HL-60 (cell line): ENCODE measurements at regions not wholly inside any gene's neighbourhood (a gene's known extent, or its start where the extent isn't known, plus 50 kb on each side); places are given as distances from the start of the nearest gene placed in this dataset.

Experiments
- CTCF ChIP-seq: IDR thresholded peaks from one replicate; pipeline ENCODE4 v1.5.1; 2011; ENCODE audit warnings: low read length, control low read depth, inconsistent platforms; ENCODE audit not compliant: insufficient read depth
- GABPA ChIP-seq: IDR thresholded peaks from 2 replicates; pipeline ENCODE4 v1.6.1; 2012; ENCODE audit warnings: low read depth
- POLR2AphosphoS5 ChIP-seq: IDR thresholded peaks from 2 replicates; pipeline ENCODE4 v1.6.1; 2012; ENCODE audit warnings: low read depth
- TF ChIP-seq, protein P1 (sequence below): IDR thresholded peaks from 2 replicates; pipeline ENCODE4 v1.6.1; 2012; ENCODE audit warnings: low read depth; ENCODE audit not compliant: insufficient replicate concordance

DNA sequence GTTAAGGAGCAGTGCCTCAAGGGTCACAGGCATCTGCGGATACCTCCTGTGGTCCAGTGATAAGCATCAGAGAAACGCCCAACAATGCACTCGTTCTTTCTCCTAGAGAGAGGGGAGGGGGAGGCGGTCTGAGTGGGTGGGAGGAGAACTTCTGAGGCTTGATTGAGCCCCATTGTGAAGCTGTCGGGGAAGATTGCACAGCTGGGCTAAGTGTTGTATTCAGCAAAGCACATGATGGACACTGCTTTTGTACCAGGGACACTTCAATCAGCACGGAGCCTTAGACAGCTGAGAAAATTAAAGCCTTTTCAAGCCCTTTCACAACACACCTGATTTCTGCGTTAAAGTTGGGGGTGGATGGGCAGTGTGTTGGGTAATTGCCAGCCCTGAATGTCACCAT, 230.3 kb upstream of the GHITM start:
- TF ChIP-seq CTCF (no peak), GABPA (no peak), POLR2AphosphoS5 (no peak)
- TF ChIP-seq, protein P1, sequence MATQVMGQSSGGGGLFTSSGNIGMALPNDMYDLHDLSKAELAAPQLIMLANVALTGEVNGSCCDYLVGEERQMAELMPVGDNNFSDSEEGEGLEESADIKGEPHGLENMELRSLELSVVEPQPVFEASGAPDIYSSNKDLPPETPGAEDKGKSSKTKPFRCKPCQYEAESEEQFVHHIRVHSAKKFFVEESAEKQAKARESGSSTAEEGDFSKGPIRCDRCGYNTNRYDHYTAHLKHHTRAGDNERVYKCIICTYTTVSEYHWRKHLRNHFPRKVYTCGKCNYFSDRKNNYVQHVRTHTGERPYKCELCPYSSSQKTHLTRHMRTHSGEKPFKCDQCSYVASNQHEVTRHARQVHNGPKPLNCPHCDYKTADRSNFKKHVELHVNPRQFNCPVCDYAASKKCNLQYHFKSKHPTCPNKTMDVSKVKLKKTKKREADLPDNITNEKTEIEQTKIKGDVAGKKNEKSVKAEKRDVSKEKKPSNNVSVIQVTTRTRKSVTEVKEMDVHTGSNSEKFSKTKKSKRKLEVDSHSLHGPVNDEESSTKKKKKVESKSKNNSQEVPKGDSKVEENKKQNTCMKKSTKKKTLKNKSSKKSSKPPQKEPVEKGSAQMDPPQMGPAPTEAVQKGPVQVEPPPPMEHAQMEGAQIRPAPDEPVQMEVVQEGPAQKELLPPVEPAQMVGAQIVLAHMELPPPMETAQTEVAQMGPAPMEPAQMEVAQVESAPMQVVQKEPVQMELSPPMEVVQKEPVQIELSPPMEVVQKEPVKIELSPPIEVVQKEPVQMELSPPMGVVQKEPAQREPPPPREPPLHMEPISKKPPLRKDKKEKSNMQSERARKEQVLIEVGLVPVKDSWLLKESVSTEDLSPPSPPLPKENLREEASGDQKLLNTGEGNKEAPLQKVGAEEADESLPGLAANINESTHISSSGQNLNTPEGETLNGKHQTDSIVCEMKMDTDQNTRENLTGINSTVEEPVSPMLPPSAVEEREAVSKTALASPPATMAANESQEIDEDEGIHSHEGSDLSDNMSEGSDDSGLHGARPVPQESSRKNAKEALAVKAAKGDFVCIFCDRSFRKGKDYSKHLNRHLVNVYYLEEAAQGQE = no peak
